ENCODE measurements at regions not wholly inside any gene's neighbourhood (a gene's known extent, or its start where the extent isn't known, plus 50 kb on each side); places are given as distances from the start of the nearest gene placed in this dataset.
"Not testable (repeated sequence)": the region's sequence is repeated elsewhere in the genome, so short reads cannot be mapped to it uniquely, and the experiment has no call there.

DNA sequence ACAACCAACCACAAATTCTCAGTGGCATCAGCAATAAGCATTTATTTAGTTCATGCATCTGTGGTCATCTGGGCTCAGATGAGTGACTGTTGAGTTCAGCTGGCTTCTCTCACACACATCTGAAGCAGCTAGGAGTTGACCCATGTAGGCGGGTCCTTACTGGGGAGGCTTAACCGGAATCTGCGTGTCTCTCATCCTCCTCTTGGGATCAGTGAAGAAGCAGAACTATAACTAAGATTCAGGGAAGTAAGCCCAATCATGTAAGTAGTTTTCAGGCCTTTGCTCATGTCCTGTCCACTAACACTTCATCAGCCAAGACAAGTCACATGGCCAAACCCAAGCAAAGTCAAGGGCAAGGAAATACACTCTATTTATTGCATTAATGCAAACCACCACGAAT is 236.2 kb downstream of the C11orf87 start:
- H3K4me3 ChIP-seq = no peak overlapping the region
- no peaks in the 10 kb centered on the region for H3K36me3 ChIP-seq
- no peak overlapping the region for H3K27ac ChIP-seq
- no peak for DNase-seq (ENCODE audit: low spot score)
- H3K9me3 ChIP-seq = no peaks in the 10 kb centered on the region
- TF ChIP-seq, protein P1, sequence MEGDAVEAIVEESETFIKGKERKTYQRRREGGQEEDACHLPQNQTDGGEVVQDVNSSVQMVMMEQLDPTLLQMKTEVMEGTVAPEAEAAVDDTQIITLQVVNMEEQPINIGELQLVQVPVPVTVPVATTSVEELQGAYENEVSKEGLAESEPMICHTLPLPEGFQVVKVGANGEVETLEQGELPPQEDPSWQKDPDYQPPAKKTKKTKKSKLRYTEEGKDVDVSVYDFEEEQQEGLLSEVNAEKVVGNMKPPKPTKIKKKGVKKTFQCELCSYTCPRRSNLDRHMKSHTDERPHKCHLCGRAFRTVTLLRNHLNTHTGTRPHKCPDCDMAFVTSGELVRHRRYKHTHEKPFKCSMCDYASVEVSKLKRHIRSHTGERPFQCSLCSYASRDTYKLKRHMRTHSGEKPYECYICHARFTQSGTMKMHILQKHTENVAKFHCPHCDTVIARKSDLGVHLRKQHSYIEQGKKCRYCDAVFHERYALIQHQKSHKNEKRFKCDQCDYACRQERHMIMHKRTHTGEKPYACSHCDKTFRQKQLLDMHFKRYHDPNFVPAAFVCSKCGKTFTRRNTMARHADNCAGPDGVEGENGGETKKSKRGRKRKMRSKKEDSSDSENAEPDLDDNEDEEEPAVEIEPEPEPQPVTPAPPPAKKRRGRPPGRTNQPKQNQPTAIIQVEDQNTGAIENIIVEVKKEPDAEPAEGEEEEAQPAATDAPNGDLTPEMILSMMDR (IDR thresholded peaks at IDR 0.05) = no peak
- H3K27me3 ChIP-seq = no peaks in the 10 kb centered on the region
- H3K4me1 ChIP-seq = no peaks in the 10 kb centered on the region

DNA sequence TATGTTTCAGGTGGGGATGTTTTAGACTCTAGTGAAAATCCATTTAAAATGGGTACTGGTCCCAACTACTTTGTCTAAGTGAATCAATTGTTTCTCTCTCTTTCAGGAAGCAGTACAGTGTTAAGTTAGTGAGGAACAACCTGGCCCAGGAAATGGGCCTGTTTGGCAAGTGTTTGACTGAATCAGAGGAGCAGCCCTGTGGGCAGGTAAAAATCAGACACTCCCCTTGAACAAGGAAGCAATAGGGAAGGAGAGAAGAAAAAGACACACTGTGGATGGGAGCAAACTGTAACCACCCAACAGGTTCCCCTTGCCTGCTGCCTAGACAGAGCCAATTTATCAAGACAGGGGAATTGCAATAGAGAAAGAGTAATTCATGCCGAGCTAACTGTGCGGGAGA is 245.7 kb downstream of the C11orf87 start:
- no peaks in the 10 kb centered on the region for H3K36me3 ChIP-seq
- TF ChIP-seq, protein P1 (IDR thresholded peaks at IDR 0.05) = no peak

DNA sequence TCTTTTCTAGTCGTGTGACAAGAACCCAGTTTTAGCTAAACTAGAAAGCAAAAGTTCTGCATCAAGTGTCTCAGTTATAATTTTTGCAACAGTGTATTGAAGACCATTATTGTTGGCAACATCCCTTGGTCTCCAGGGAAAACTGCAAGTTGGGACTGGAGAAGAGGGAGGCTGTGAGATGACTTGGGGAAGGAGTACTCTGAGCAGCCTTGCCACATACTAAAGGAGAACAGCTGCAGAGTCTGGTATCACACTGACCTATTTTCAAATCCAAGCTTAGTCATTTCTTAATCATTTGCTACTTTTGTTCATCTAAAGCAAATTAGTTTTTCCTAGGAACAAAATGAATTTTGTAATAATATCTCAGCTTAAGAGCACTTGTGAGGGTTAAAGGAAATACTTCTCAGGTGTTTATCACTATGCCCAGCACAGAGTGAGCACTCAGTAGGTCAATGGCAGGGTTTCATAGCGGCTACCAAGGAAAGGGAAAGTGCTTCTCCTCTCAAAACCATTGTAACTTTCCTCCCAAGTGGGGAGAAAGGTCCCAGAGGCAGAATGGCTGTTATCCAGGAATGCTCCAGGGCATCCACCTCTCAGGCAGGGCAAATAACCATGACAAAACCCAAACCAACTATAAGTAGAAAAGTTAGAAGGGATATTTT is 247.1 kb downstream of the C11orf87 start:
- H3K36me3 ChIP-seq = no peaks in the 10 kb centered on the region
- H3K4me3 ChIP-seq = no peak overlapping the region
- no peaks in the 10 kb centered on the region for H3K27me3 ChIP-seq
- TF ChIP-seq, protein P1 (IDR thresholded peaks at IDR 0.05) = no peak
- no peak for DNase-seq (ENCODE audit: low spot score)
- no peaks in the 10 kb centered on the region for H3K4me1 ChIP-seq
- H3K27ac ChIP-seq = no peak overlapping the region
- peaks cover 0 to 10% of the 10 kb centered on the region in 2 donors for H3K9me3 ChIP-seq

More for the DNA sequence above, 245.7 kb downstream of the C11orf87 start:
- no peak for DNase-seq (ENCODE audit: low spot score)
- Histone ChIP-seq H3K27me3 (no peaks in the 10 kb centered on the region), H3K4me3 (no peak overlapping the region), H3K27ac (no peak overlapping the region), H3K9me3 (peaks cover 0 to 10% of the 10 kb centered on the region in 2 donors), H3K4me1 (no peaks in the 10 kb centered on the region)

DNA sequence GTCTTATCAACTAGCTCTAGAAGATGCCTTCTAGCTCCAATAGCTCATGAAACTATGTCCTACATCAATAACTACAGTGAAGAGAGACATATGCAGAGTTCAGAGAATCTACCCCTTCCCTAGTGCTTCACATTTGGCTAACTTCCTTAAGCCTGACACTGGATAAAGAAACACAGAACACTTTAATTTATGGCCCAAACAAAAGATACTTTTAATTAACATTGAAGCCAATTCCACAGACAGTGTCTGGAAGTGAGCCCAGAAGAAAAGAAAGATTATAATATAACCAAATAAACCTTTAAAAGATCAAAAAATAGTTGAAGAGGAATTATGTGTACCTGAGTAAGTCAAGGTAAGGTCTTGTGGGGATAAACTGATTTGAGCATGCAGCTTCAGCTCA is 255.2 kb downstream of the C11orf87 start:
- DNase-seq (ENCODE audit: low spot score) = no peak
- H3K4me1 ChIP-seq = no peaks in the 10 kb centered on the region
- no peaks in the 10 kb centered on the region for H3K9me3 ChIP-seq
- no peaks in the 10 kb centered on the region for H3K27me3 ChIP-seq
- TF ChIP-seq, protein P1 (IDR thresholded peaks at IDR 0.05) = no peak
- no peak overlapping the region for H3K27ac ChIP-seq
- H3K36me3 ChIP-seq = no peaks in the 10 kb centered on the region
- no peak overlapping the region for H3K4me3 ChIP-seq

DNA sequence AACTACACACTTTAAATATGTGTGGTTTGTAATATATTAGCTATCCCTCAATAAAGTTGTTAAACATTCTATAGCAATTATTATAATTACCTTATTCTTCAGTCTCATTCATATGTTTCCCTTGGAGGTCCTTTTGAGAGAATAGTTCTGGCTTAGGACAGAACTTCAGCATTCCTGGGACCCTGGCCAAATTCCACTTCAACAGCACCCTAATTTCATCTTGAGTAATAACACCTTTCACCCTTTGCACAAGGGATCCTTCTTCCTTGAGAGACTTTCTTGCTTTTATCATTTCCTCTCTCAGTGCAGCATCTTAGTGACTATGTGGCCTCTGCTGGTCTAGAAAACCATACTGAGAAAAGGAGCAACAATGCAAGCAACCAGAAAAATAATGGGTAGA is 255.9 kb downstream of the C11orf87 start:
- no peaks in the 10 kb centered on the region for H3K27me3 ChIP-seq
- no peak for DNase-seq (ENCODE audit: low spot score)
- no peaks in the 10 kb centered on the region for H3K36me3 ChIP-seq
- no peak overlapping the region for H3K27ac ChIP-seq
- H3K9me3 ChIP-seq = no peaks in the 10 kb centered on the region
- no peaks in the 10 kb centered on the region for H3K4me1 ChIP-seq
- H3K4me3 ChIP-seq = no peak overlapping the region
- TF ChIP-seq, protein P1 (IDR thresholded peaks at IDR 0.05) = no peak

GRCh38 chr11:109680127-109680526 is 258.1 kb downstream of the C11orf87 start:
- TF ChIP-seq, protein P1 (IDR thresholded peaks at IDR 0.05) = no peak
- Histone ChIP-seq H3K27ac (no peak overlapping the region), H3K36me3 (no peaks in the 10 kb centered on the region), H3K4me3 (no peak overlapping the region), H3K4me1 (no peaks in the 10 kb centered on the region), H3K9me3 (no peaks in the 10 kb centered on the region), H3K27me3 (no peaks in the 10 kb centered on the region)
- no peak for DNase-seq (ENCODE audit: low spot score)

GRCh38 chr11:109682788-109683187 is 260.8 kb downstream of the C11orf87 start:
- not testable (repeated sequence) for H3K36me3 ChIP-seq, H3K27ac ChIP-seq

More at GRCh38 chr11:109682788-109683187, 260.8 kb downstream of the C11orf87 start:
- H3K4me3 ChIP-seq; H3K4me1 ChIP-seq; DNase-seq (ENCODE audit: low spot score); H3K27me3 ChIP-seq; H3K9me3 ChIP-seq: not testable (repeated sequence)
